ENCODE measurements at regions not wholly inside any gene's neighbourhood (a gene's known extent, or its start where the extent isn't known, plus 50 kb on each side); places are given as distances from the start of the nearest gene placed in this dataset.

- TF ChIP-seq POLR2AphosphoS5 (IDR thresholded peaks at IDR 0.05) (no peak), EP300 (IDR thresholded peaks at IDR 0.05) (no peak)
Measured at GRCh38 chr1:226476066-226476465, 68.2 kb upstream of the PARP1 start.
